ENCODE measurements at regions not wholly inside any gene's neighbourhood (a gene's known extent, or its start where the extent isn't known, plus 50 kb on each side); places are given as distances from the start of the nearest gene placed in this dataset.
A peak's percentile ranks its signal among the peaks of the same experiment; 100 is the strongest.

DNA sequence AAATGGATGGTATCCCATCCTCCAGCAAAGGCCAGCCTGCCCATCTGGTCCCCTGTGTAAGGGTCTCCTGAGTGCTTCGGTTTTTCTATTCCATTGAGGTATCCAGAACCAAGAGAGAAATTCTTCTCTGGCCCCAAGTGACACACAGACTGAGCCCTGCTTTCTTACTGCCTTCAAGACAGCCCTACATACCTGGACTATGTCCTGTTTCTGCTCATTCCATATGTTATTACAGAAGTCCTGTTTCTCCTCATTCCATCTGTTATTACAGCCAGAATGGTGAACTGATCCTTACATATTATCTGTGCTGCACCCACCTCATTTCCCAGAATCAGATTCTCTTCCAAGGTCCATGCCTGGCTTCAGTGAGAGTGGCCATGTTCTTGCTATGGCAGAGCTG lies 115.2 kb downstream of the DCLK3 start:
- Histone ChIP-seq H3K4me2 (ENCODE audit: low read length) (peak overlapping the region; percentile 55), H3K4me3 (ENCODE audit: low read length) (no peak overlapping the region)

DNA sequence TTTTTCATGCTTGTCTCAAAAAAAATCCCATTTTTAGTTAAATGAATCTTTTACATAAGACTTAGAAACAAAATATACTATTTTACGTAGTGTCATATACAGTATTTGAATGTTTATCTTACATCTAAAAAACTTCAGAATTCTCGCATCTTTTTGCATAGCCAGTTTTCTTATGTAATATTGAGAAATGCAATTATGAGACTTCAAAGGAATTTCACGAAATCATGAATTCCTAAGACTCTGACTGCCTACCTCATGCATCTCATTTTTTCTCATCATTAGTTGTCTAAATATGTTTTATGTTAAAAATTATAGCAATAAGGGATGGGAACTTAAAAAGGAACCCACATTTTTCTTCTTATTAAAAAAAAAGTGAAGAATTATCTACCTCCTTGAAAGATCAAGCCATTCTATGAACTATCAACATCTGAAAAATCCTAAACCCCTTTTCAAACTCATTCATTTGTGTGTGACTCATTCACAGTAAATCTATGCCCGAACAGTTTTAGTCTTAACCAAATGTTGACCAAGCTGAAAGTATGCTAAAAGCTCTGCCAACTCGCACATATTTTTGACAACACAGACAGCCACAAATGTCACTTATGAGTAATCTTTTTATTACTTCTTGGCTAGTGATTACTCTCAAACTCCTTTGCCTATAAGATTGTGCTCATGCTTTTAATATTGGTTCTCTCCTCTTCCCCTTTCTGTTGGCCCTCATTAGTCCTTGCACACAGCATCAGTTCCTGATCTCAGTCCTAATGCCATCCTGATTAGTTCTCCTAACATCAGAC lies 115.9 kb downstream of the DCLK3 start:
- no peak for TF ChIP-seq EZH2phosphoT487 (IDR thresholded peaks at IDR 0.05; ENCODE audit: low read depth)
- TF ChIP-seq, protein P1, sequence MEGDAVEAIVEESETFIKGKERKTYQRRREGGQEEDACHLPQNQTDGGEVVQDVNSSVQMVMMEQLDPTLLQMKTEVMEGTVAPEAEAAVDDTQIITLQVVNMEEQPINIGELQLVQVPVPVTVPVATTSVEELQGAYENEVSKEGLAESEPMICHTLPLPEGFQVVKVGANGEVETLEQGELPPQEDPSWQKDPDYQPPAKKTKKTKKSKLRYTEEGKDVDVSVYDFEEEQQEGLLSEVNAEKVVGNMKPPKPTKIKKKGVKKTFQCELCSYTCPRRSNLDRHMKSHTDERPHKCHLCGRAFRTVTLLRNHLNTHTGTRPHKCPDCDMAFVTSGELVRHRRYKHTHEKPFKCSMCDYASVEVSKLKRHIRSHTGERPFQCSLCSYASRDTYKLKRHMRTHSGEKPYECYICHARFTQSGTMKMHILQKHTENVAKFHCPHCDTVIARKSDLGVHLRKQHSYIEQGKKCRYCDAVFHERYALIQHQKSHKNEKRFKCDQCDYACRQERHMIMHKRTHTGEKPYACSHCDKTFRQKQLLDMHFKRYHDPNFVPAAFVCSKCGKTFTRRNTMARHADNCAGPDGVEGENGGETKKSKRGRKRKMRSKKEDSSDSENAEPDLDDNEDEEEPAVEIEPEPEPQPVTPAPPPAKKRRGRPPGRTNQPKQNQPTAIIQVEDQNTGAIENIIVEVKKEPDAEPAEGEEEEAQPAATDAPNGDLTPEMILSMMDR (IDR thresholded peaks at IDR 0.05; ENCODE audit: low read depth, low read length): no peak
- Histone ChIP-seq H3K4me1 (ENCODE audit: low read length) (peaks cover 32% of the 10 kb centered on the region), H3K36me3 (replicated peaks; ENCODE audit: low read depth, low read length) (no peaks in the 10 kb centered on the region), H3K79me2 (ENCODE audit: low read length) (no peaks in the 10 kb centered on the region), H4K20me1 (ENCODE audit: insufficient read depth, low read length) (no peaks in the 10 kb centered on the region), H3K9ac (ENCODE audit: low read length) (no peak overlapping the region), H3K27me3 (ENCODE audit: low read depth, low read length) (peaks cover 5% of the 10 kb centered on the region; the same call in 1 of the 2 replicates), H3K4me3 (ENCODE audit: low read length) (peak overlapping the region; percentile 6; the same call in 1 of the 2 replicates), H3K27ac (ENCODE audit: low read length) (0 out of 2 replicates have a peak overlapping the region, but pooled peaks have one; percentile 2), H3K4me2 (ENCODE audit: low read length) (peak overlapping the region; percentile 55), H2AFZ (ENCODE audit: low read depth, low read length) (no peak overlapping the region), H3K9me3 (ENCODE audit: insufficient read depth, low read length) (no peaks in the 10 kb centered on the region; the same call in 1 of the 2 replicates)

More for the DNA sequence above, 115.2 kb downstream of the DCLK3 start:
- TF ChIP-seq, protein P1 (IDR thresholded peaks at IDR 0.05; ENCODE audit: low read depth, low read length): no peak
- TF ChIP-seq EZH2phosphoT487 (IDR thresholded peaks at IDR 0.05; ENCODE audit: low read depth): no peak
- peaks cover 5% of the 10 kb centered on the region; the same call in 1 of the 2 replicates for H3K27me3 ChIP-seq (ENCODE audit: low read depth, low read length)
- no peak overlapping the region for H2AFZ ChIP-seq (ENCODE audit: low read depth, low read length)
- no peaks in the 10 kb centered on the region for H3K36me3 ChIP-seq (replicated peaks; ENCODE audit: low read depth, low read length)
- no peaks in the 10 kb centered on the region for H4K20me1 ChIP-seq (ENCODE audit: insufficient read depth, low read length)
- H3K27ac ChIP-seq (ENCODE audit: low read length): no peak overlapping the region
- no peak overlapping the region for H3K9ac ChIP-seq (ENCODE audit: low read length)
- H3K9me3 ChIP-seq (ENCODE audit: insufficient read depth, low read length): no peaks in the 10 kb centered on the region; the same call in 1 of the 2 replicates
- peaks cover 32% of the 10 kb centered on the region for H3K4me1 ChIP-seq (ENCODE audit: low read length)
- no peaks in the 10 kb centered on the region for H3K79me2 ChIP-seq (ENCODE audit: low read length)

DNA sequence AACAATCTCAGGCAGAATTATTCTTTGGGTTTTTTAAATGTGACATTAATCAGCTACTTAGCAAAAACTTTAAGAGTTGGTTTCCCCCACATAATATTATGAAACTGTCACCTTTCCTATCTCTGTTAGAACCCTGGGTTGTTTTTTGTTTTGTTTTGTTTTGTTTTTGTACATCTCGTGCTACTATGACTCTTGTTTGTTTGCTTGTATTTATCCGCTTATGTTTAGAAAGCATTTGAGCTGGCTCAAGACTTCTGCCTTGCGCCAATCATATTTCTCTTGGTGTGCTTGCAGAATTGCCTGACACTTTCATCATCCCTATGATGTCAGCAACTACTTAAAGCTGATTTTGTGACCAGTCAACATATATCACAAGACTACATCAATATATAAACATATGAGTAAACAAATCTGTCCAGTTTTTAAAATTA lies 116.9 kb downstream of the DCLK3 start:
- no peak overlapping the region for H3K27ac ChIP-seq (ENCODE audit: low read length)
- H3K9me3 ChIP-seq (ENCODE audit: insufficient read depth, low read length): no peaks in the 10 kb centered on the region
- H4K20me1 ChIP-seq (ENCODE audit: insufficient read depth, low read length): no peaks in the 10 kb centered on the region
- H3K79me2 ChIP-seq (ENCODE audit: low read length): no peaks in the 10 kb centered on the region
- peaks cover 5% of the 10 kb centered on the region; the same call in 1 of the 2 replicates for H3K27me3 ChIP-seq (ENCODE audit: low read depth, low read length)
- H3K4me1 ChIP-seq (ENCODE audit: low read length): peaks cover 32% of the 10 kb centered on the region
- H2AFZ ChIP-seq (ENCODE audit: low read depth, low read length): no peak overlapping the region
- no peak overlapping the region for H3K4me3 ChIP-seq (ENCODE audit: low read length)
- no peaks in the 10 kb centered on the region for H3K36me3 ChIP-seq (replicated peaks; ENCODE audit: low read depth, low read length)
- no peak overlapping the region; the same call in 1 of the 2 replicates for H3K4me2 ChIP-seq (ENCODE audit: low read length)
- TF ChIP-seq, protein P1 (IDR thresholded peaks at IDR 0.05; ENCODE audit: low read depth, low read length): no peak
- TF ChIP-seq EZH2phosphoT487 (IDR thresholded peaks at IDR 0.05; ENCODE audit: low read depth): no peak
- no peak overlapping the region for H3K9ac ChIP-seq (ENCODE audit: low read length)

DNA sequence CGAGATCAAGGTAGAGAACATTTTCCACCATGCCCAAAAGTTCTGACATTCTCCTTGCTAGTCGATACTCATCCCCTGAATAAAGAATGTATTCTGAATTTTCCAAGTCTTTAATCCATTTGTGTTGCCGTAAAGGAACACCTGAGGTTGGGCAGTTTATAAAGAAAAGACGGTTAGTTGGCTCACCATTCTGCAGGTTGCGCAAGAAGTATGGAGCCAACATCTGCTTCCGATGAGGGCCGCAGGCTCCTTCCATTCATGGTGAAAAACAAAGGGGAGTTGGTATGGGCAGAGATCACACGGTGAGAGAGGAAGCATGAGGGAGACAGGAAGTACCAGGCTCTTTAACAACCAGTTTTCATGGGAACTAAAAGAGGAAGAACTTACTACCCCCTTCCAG lies 121.2 kb downstream of the DCLK3 start:
- H3K27me3 ChIP-seq (ENCODE audit: low read depth, low read length): no peaks in the 10 kb centered on the region
- no peak overlapping the region for H2AFZ ChIP-seq (ENCODE audit: low read depth, low read length)
- no peaks in the 10 kb centered on the region for H3K79me2 ChIP-seq (ENCODE audit: low read length)
- H4K20me1 ChIP-seq (ENCODE audit: insufficient read depth, low read length): no peaks in the 10 kb centered on the region
- H3K27ac ChIP-seq (ENCODE audit: low read length): no peak overlapping the region
- H3K4me2 ChIP-seq (ENCODE audit: low read length): no peak overlapping the region
- H3K9ac ChIP-seq (ENCODE audit: low read length): no peak overlapping the region
- H3K9me3 ChIP-seq (ENCODE audit: insufficient read depth, low read length): no peaks in the 10 kb centered on the region
- H3K4me3 ChIP-seq (ENCODE audit: low read length): no peak overlapping the region
- TF ChIP-seq EZH2phosphoT487 (IDR thresholded peaks at IDR 0.05; ENCODE audit: low read depth): no peak
- TF ChIP-seq, protein P1 (IDR thresholded peaks at IDR 0.05; ENCODE audit: low read depth, low read length): no peak
- no peaks in the 10 kb centered on the region for H3K36me3 ChIP-seq (replicated peaks; ENCODE audit: low read depth, low read length)
- peaks cover 18% of the 10 kb centered on the region for H3K4me1 ChIP-seq (ENCODE audit: low read length)
